ENCODE measurements at regions not wholly inside any gene's neighbourhood (a gene's known extent, or its start where the extent isn't known, plus 50 kb on each side); places are given as distances from the start of the nearest gene placed in this dataset.
"Not testable (repeated sequence)": the region's sequence is repeated elsewhere in the genome, so short reads cannot be mapped to it uniquely, and the experiment has no call there.

- DNase-seq, result no peak
Measured at GRCh38 chr14:41072776-41073175, 533.9 kb upstream of the LRFN5 start.

GRCh38 chr14:41071351-41071750 is 535.3 kb upstream of the LRFN5 start:
- no peak for DNase-seq

- DNase-seq, result no peak
Measured at GRCh38 chr14:41062826-41063225, 543.9 kb upstream of the LRFN5 start.

GRCh38 chr14:41055589-41055988 is 551.1 kb upstream of the LRFN5 start:
- no peak for DNase-seq

GRCh38 chr14:41051801-41052200 is 554.9 kb upstream of the LRFN5 start:
- no peak for DNase-seq

- no peak for DNase-seq
Measured at GRCh38 chr14:41047763-41048162, 558.9 kb upstream of the LRFN5 start.

- DNase-seq, result no peak
Measured at GRCh38 chr14:41037388-41037787, 569.3 kb upstream of the LRFN5 start.

GRCh38 chr14:41034969-41035368 is 571.7 kb upstream of the LRFN5 start:
- DNase-seq, result no peak

- no peak for DNase-seq
Measured at GRCh38 chr14:41022932-41023331, 583.7 kb upstream of the LRFN5 start.

- no peak for DNase-seq
Measured at GRCh38 chr14:41016213-41016612, 590.5 kb upstream of the LRFN5 start.

GRCh38 chr14:41000350-41000749 is 606.3 kb upstream of the LRFN5 start:
- DNase-seq, result no peak

GRCh38 chr14:40989260-40989659 is 617.4 kb upstream of the LRFN5 start:
- DNase-seq, result no peak

GRCh38 chr14:40987481-40987880 is 619.2 kb upstream of the LRFN5 start:
- no peak for DNase-seq

GRCh38 chr14:40986655-40987054 is 620.0 kb upstream of the LRFN5 start:
- no peak for DNase-seq

GRCh38 chr14:40985584-40985983 is 621.1 kb upstream of the LRFN5 start:
- no peak for DNase-seq

- no peak for DNase-seq
Measured at GRCh38 chr14:40983604-40984003, 623.1 kb upstream of the LRFN5 start.

- DNase-seq, result no peak
Measured at GRCh38 chr14:40981247-40981646, 625.4 kb upstream of the LRFN5 start.

GRCh38 chr14:40960257-40960656 is 646.4 kb upstream of the LRFN5 start:
- not testable (repeated sequence) for DNase-seq

GRCh38 chr14:40955131-40955505 is 651.6 kb upstream of the LRFN5 start:
- DNase-seq, result no peak

GRCh38 chr14:40954448-40955130 is 652.1 kb upstream of the LRFN5 start:
- not testable (repeated sequence) for DNase-seq

- DNase-seq, result no peak
Measured at GRCh38 chr14:40944521-40944920, 662.2 kb upstream of the LRFN5 start.

- DNase-seq, result no peak
Measured at GRCh38 chr14:40936861-40937260, 669.8 kb upstream of the LRFN5 start.

- no peak for DNase-seq
Measured at GRCh38 chr14:40920380-40920779, 686.3 kb upstream of the LRFN5 start.

GRCh38 chr14:40911141-40911540 is 695.5 kb upstream of the LRFN5 start:
- DNase-seq, result no peak

Measured in right lung (tissue), 2 donors.